ENCODE measurements at regions not wholly inside any gene's neighbourhood (a gene's known extent, or its start where the extent isn't known, plus 50 kb on each side); places are given as distances from the start of the nearest gene placed in this dataset.

DNA sequence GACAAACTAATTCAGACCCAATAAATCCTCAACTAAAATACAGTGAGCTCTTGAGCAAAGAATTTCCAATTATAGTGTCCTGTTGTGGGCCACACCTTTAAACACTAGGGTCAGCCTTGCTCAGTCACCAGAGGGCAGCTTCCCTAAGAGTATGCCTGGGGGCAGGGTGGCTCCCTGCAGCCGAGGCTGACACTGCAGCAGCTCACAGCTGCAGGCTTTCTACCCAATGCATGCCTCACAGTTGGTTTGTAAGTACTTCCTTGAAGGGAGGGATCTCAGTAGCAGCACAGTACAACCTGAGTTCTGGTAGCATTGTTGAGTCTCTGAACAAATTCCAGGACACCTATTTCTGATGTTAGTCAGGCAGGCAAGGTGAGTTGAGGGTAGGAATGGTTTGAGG is 335.6 kb downstream of the TUSC7 start:
- H3K14ac ChIP-seq (ENCODE audit: insufficient read length), result no peak overlapping the region
- CTCF ChIA-PET (ENCODE audit: partially characterized antibody), result interaction anchor here (0.5 to 1.8 kb wide), 7 partner anchors 10 to 598 kb away, joined by 3 to 7 read pairs (median 5); no protein-coding TSS in a partner anchor
- 0% methylated on average over 1 of the region's 1 CpG; no CpG with 5 or more reads in 1 of the 2 experiments for WGBS, 2 experiments (ENCODE audit: extremely low coverage in 1 of 2, insufficient coverage in 1 of 2, insufficient read length in 1 of 2, insufficient replicate concordance in 2 of 2, low coverage in 1 of 2, low lambda C conversion rate in 2 of 2, missing lambda C conversion rate in 1 of 2)
- no peak for TF ChIP-seq RXRA (IDR thresholded peaks at IDR 0.05; ENCODE audit: insufficient read depth, low read depth, low read length)
- TF ChIP-seq RNF2 (IDR thresholded peaks at IDR 0.05; ENCODE audit: borderline replicate concordance, low read depth, low read length, missing control alignments, poor library complexity, severe bottlenecking), result no peak
- TF ChIP-seq KDM5A (IDR thresholded peaks at IDR 0.05; ENCODE audit: low read length), result no peak
- TF ChIP-seq, protein P1, sequence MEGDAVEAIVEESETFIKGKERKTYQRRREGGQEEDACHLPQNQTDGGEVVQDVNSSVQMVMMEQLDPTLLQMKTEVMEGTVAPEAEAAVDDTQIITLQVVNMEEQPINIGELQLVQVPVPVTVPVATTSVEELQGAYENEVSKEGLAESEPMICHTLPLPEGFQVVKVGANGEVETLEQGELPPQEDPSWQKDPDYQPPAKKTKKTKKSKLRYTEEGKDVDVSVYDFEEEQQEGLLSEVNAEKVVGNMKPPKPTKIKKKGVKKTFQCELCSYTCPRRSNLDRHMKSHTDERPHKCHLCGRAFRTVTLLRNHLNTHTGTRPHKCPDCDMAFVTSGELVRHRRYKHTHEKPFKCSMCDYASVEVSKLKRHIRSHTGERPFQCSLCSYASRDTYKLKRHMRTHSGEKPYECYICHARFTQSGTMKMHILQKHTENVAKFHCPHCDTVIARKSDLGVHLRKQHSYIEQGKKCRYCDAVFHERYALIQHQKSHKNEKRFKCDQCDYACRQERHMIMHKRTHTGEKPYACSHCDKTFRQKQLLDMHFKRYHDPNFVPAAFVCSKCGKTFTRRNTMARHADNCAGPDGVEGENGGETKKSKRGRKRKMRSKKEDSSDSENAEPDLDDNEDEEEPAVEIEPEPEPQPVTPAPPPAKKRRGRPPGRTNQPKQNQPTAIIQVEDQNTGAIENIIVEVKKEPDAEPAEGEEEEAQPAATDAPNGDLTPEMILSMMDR (IDR thresholded peaks at IDR 0.05; ENCODE audit: control extremely low read depth in 1 of 3, insufficient read depth in 1 of 3, low read depth in 1 of 3, low read length in 3 of 3), result peak; percentile 36 to 49 (median 38); a peak in 3 of 4 replicates
- TF ChIP-seq, protein P2, sequence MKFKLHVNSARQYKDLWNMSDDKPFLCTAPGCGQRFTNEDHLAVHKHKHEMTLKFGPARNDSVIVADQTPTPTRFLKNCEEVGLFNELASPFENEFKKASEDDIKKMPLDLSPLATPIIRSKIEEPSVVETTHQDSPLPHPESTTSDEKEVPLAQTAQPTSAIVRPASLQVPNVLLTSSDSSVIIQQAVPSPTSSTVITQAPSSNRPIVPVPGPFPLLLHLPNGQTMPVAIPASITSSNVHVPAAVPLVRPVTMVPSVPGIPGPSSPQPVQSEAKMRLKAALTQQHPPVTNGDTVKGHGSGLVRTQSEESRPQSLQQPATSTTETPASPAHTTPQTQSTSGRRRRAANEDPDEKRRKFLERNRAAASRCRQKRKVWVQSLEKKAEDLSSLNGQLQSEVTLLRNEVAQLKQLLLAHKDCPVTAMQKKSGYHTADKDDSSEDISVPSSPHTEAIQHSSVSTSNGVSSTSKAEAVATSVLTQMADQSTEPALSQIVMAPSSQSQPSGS (IDR thresholded peaks at IDR 0.05; ENCODE audit: low read length), result 0 out of 2 replicates have a peak, but pooled peaks have one; percentile 44
- TF ChIP-seq TAF7 (optimal IDR thresholded peaks at IDR 0.05; ENCODE audit: borderline replicate concordance, low read depth, low read length), result no peak
- no peak for TF ChIP-seq CREB1 (IDR thresholded peaks at IDR 0.05)
- TF ChIP-seq RBBP5 (IDR thresholded peaks at IDR 0.05; ENCODE audit: borderline replicate concordance, low read depth, low read length), result no peak

More for the DNA sequence above, 335.6 kb downstream of the TUSC7 start:
- Histone ChIP-seq H3K4me1 (replicated peaks in 1 of 4; ENCODE audit: control insufficient read depth in 3 of 4, insufficient read depth in 4 of 4, low read length in 3 of 4) (peaks cover 0 to 7% (median 3%) of the 10 kb centered on the region in 4 experiments; a peak in 3 of 7 replicates), H2AFZ (ENCODE audit: low read length) (0 out of 2 replicates have a peak overlapping the region, but pooled peaks have one; percentile 73), H2BK15ac (ENCODE audit: low read length) (no peak overlapping the region), H3K27me3 (replicated peaks in 1 of 4; ENCODE audit: control insufficient read depth in 3 of 4, extremely low read depth in 1 of 4, insufficient read depth in 3 of 4, low read length in 3 of 4) (no peaks in the 10 kb centered on the region), H4K91ac (replicated peaks; ENCODE audit: insufficient read length, low read length) (no peak overlapping the region), H3K36me3 (ENCODE audit: control insufficient read depth in 2 of 4, insufficient read depth in 4 of 4, low read length in 3 of 4) (no peaks in the 10 kb centered on the region), H2BK120ac (replicated peaks; ENCODE audit: low read depth, low read length) (no peak overlapping the region), H3K4me2 (ENCODE audit: insufficient read depth in 1 of 2, low read depth in 2 of 2, low read length in 2 of 2) (peak overlapping the region in 1 of 2 experiments; percentile 20; a peak in 1 of 4 replicates), H3K9ac (replicated peaks in 1 of 4; ENCODE audit: extremely low read depth in 1 of 4, low read depth in 3 of 4, low read length in 3 of 4) (no peak overlapping the region), H2AK5ac (ENCODE audit: low read depth, low read length) (no peak overlapping the region), H4K20me1 (replicated peaks in 1 of 2; ENCODE audit: control insufficient read depth in 1 of 2, insufficient read depth in 2 of 2, low read length in 2 of 2) (no peaks in the 10 kb centered on the region), H3K23ac (ENCODE audit: insufficient read length) (no peak overlapping the region), H3K27ac (ENCODE audit: low read depth, low read length) (no peak overlapping the region), H3K23me2 (ENCODE audit: low read depth, low read length) (no peaks in the 10 kb centered on the region), H2BK20ac (ENCODE audit: low read length) (no peak overlapping the region), H2BK5ac (ENCODE audit: low read depth, low read length) (peak overlapping the region; percentile 2; the same call in 1 of the 2 replicates), H4K5ac (ENCODE audit: insufficient read length, low read depth, low read length) (no peak overlapping the region), H4K8ac (ENCODE audit: extremely low read depth, insufficient read depth, low read length) (no peak overlapping the region), H3K79me2 (ENCODE audit: control insufficient read depth in 1 of 2, insufficient read depth in 2 of 2, low read length in 2 of 2) (no peaks in the 10 kb centered on the region), H3K9me3 (ENCODE audit: insufficient read depth in 2 of 2, low read depth in 1 of 2, low read length in 1 of 2) (peaks cover 3 to 8% of the 10 kb centered on the region in 2 experiments; a peak in 2 of 4 replicates), H3K79me1 (ENCODE audit: low read depth, low read length) (no peaks in the 10 kb centered on the region), H3K4ac (replicated peaks; ENCODE audit: insufficient read length, low read depth, low read length) (peak overlapping the region; percentile 58), H3K18ac (ENCODE audit: extremely low read depth, low read length) (no peak overlapping the region), H3K56ac (replicated peaks; ENCODE audit: insufficient read length, low read depth, low read length) (no peak overlapping the region), H3K4me3 (ENCODE audit: extremely low read depth in 1 of 4, insufficient read depth in 2 of 4, low read depth in 3 of 4, low read length in 4 of 4) (no peak overlapping the region), H2BK12ac (ENCODE audit: low read depth, low read length) (no peak overlapping the region)
- POLR2A ChIA-PET (ENCODE audit: partially characterized antibody), result no interaction called here
- DNase-seq (ENCODE audit: low read depth in 1 of 2, low spot score in 2 of 2) (peak; percentile 58 to 62), FAIRE-seq (peak; percentile 96)
